ENCODE measurements at regions not wholly inside any gene's neighbourhood (a gene's known extent, or its start where the extent isn't known, plus 50 kb on each side); places are given as distances from the start of the nearest gene placed in this dataset.

GRCh38 chr13:50684366-50684765 lies 159.1 kb downstream of the DLEU7 start:
- H3K27me3 ChIP-seq (ENCODE audit: control insufficient read depth in 3 of 3, insufficient read depth in 3 of 3, low read length in 3 of 3) = no peaks in the 10 kb centered on the region
- no peak overlapping the region for H3K9ac ChIP-seq (ENCODE audit: low read depth in 1 of 3, low read length in 3 of 3)
- H3K4me3 ChIP-seq (ENCODE audit: low read length in 3 of 3) = no peak overlapping the region
- H3K4me1 ChIP-seq (ENCODE audit: control insufficient read depth in 3 of 3, insufficient read depth in 3 of 3, low read length in 3 of 3) = peaks cover 4 to 10% (median 9%) of the 10 kb centered on the region in 3 donors
- H3K36me3 ChIP-seq (ENCODE audit: control insufficient read depth in 3 of 3, insufficient read depth in 3 of 3, low read length in 3 of 3) = no peaks in the 10 kb centered on the region
- H3K9me3 ChIP-seq (ENCODE audit: control insufficient read depth in 3 of 3, low read length in 3 of 3) = no peaks in the 10 kb centered on the region
- H3K27ac ChIP-seq (ENCODE audit: low read depth, low read length) = no peak overlapping the region

- Histone ChIP-seq H3K27me3 (ENCODE audit: control insufficient read depth in 3 of 3, insufficient read depth in 3 of 3, low read length in 3 of 3) (no peaks in the 10 kb centered on the region), H3K36me3 (ENCODE audit: control insufficient read depth in 3 of 3, insufficient read depth in 3 of 3, low read length in 3 of 3) (no peaks in the 10 kb centered on the region), H3K27ac (ENCODE audit: low read depth, low read length) (peak overlapping the region; percentile 38), H3K9ac (ENCODE audit: low read depth in 1 of 3, low read length in 3 of 3) (peak overlapping the region in 1 of 3 donors; percentile 18), H3K4me3 (ENCODE audit: low read length in 3 of 3) (peak overlapping the region in 1 of 3 donors; percentile 2), H3K9me3 (ENCODE audit: control insufficient read depth in 3 of 3, low read length in 3 of 3) (no peaks in the 10 kb centered on the region), H3K4me1 (ENCODE audit: control insufficient read depth in 3 of 3, insufficient read depth in 3 of 3, low read length in 3 of 3) (peaks cover 4 to 10% (median 9%) of the 10 kb centered on the region in 3 donors)
Observed at GRCh38 chr13:50685491-50685890, 158.0 kb downstream of the DLEU7 start.

DNA sequence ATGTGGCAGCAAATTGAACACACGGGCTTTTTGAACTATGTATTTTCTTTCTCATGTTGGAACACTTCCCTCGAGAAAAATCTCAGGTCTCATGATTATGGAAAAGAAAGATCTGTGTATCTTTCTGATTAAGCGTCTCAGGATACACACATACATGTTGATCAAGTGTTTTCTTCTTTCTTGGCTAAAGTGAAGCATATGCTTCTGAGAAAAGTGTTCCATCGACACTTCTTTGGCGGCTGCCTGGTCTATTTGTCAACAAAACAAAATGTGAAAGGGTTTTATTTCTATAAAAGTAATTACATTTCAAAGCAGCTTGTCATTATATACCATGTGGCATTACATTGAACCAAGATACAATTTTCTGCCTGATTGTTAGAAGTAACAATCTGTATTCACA lies 157.5 kb downstream of the DLEU7 start:
- H3K9ac ChIP-seq (ENCODE audit: low read depth in 1 of 3, low read length in 3 of 3) = peak overlapping the region in 1 of 3 donors; percentile 18
- H3K27me3 ChIP-seq (ENCODE audit: control insufficient read depth in 3 of 3, insufficient read depth in 3 of 3, low read length in 3 of 3) = no peaks in the 10 kb centered on the region
- peaks cover 4 to 10% (median 9%) of the 10 kb centered on the region in 3 donors for H3K4me1 ChIP-seq (ENCODE audit: control insufficient read depth in 3 of 3, insufficient read depth in 3 of 3, low read length in 3 of 3)
- no peaks in the 10 kb centered on the region for H3K36me3 ChIP-seq (ENCODE audit: control insufficient read depth in 3 of 3, insufficient read depth in 3 of 3, low read length in 3 of 3)
- H3K9me3 ChIP-seq (ENCODE audit: control insufficient read depth in 3 of 3, low read length in 3 of 3) = no peaks in the 10 kb centered on the region
- H3K4me3 ChIP-seq (ENCODE audit: low read length in 3 of 3) = no peak overlapping the region
- peak overlapping the region; percentile 38 for H3K27ac ChIP-seq (ENCODE audit: low read depth, low read length)

GRCh38 chr13:50686551-50686950 lies 156.9 kb downstream of the DLEU7 start:
- H3K4me1 ChIP-seq (ENCODE audit: control insufficient read depth in 3 of 3, insufficient read depth in 3 of 3, low read length in 3 of 3) = peaks cover 4 to 14% (median 9%) of the 10 kb centered on the region in 3 donors
- H3K27me3 ChIP-seq (ENCODE audit: control insufficient read depth in 3 of 3, insufficient read depth in 3 of 3, low read length in 3 of 3) = no peaks in the 10 kb centered on the region
- H3K4me3 ChIP-seq (ENCODE audit: low read length in 3 of 3) = no peak overlapping the region
- no peak overlapping the region for H3K9ac ChIP-seq (ENCODE audit: low read depth in 1 of 3, low read length in 3 of 3)
- H3K36me3 ChIP-seq (ENCODE audit: control insufficient read depth in 3 of 3, insufficient read depth in 3 of 3, low read length in 3 of 3) = no peaks in the 10 kb centered on the region
- H3K27ac ChIP-seq (ENCODE audit: low read depth, low read length) = no peak overlapping the region
- H3K9me3 ChIP-seq (ENCODE audit: control insufficient read depth in 3 of 3, low read length in 3 of 3) = no peaks in the 10 kb centered on the region

- no peaks in the 10 kb centered on the region for H3K9me3 ChIP-seq (ENCODE audit: control insufficient read depth in 3 of 3, low read length in 3 of 3)
- no peaks in the 10 kb centered on the region for H3K27me3 ChIP-seq (ENCODE audit: control insufficient read depth in 3 of 3, insufficient read depth in 3 of 3, low read length in 3 of 3)
- H3K27ac ChIP-seq (ENCODE audit: low read depth, low read length) = no peak overlapping the region
- H3K4me1 ChIP-seq (ENCODE audit: control insufficient read depth in 3 of 3, insufficient read depth in 3 of 3, low read length in 3 of 3) = peaks cover 4 to 14% (median 9%) of the 10 kb centered on the region in 3 donors
- H3K9ac ChIP-seq (ENCODE audit: low read depth in 1 of 3, low read length in 3 of 3) = no peak overlapping the region
- H3K4me3 ChIP-seq (ENCODE audit: low read length in 3 of 3) = no peak overlapping the region
- H3K36me3 ChIP-seq (ENCODE audit: control insufficient read depth in 3 of 3, insufficient read depth in 3 of 3, low read length in 3 of 3) = no peaks in the 10 kb centered on the region
Observed at GRCh38 chr13:50687545-50687944, 155.9 kb downstream of the DLEU7 start.

DNA sequence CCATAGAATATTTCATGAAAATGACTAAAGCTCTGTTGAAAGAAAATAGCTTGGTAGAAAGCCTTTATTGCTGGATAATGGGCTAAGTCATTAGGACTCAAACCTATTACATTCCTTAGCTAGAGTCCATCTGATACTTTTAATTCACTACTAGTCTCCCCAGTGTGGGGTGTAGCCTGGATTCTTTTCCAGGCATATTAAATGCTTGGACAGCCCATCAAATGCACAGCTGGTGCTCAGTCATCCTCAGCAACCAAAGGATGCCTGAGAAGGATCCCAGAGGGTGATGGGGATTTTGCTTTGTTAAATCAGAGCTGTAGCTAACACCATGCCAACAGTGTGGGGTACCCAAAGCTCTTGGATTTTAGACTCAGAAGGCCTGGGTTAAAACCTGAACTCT lies 153.5 kb downstream of the DLEU7 start:
- peaks cover 11 to 24% (median 12%) of the 10 kb centered on the region in 3 donors for H3K4me1 ChIP-seq (ENCODE audit: control insufficient read depth in 3 of 3, insufficient read depth in 3 of 3, low read length in 3 of 3)
- no peak overlapping the region for H3K9ac ChIP-seq (ENCODE audit: low read depth in 1 of 3, low read length in 3 of 3)

DNA sequence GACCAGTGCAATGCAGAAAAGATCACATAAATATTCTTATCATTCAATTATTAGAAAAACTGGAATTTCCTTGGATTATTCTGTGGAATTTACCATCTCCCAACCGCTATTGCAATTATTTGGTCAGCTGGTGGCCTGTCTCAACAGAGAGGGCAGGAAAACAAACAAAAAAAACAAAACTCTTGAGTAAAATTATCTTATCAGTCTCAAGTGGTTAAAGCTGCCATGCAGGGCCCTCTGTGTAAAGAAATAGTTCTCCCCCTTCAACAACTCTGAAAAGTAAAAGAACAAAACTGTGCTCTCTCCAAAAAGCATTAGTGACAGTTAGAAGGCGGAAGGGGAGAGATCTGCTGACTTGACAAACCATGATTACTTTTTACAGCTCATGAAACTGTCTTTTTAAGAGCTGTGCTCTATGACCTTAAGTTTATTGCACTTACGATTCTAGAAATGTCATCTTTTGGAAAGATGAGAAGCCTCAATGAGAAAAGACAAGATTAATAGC lies 152.3 kb downstream of the DLEU7 start:
- no peaks in the 10 kb centered on the region for H3K36me3 ChIP-seq (ENCODE audit: control insufficient read depth in 3 of 3, insufficient read depth in 3 of 3, low read length in 3 of 3)
- H3K9ac ChIP-seq (ENCODE audit: low read depth in 1 of 3, low read length in 3 of 3) = no peak overlapping the region
- no peak overlapping the region for H3K4me3 ChIP-seq (ENCODE audit: low read length in 3 of 3)
- peaks cover 11 to 19% (median 11%) of the 10 kb centered on the region in 3 donors for H3K4me1 ChIP-seq (ENCODE audit: control insufficient read depth in 3 of 3, insufficient read depth in 3 of 3, low read length in 3 of 3)
- H3K27me3 ChIP-seq (ENCODE audit: control insufficient read depth in 3 of 3, insufficient read depth in 3 of 3, low read length in 3 of 3) = no peaks in the 10 kb centered on the region
- no peaks in the 10 kb centered on the region for H3K9me3 ChIP-seq (ENCODE audit: control insufficient read depth in 3 of 3, low read length in 3 of 3)
- H3K27ac ChIP-seq (ENCODE audit: low read depth, low read length) = no peak overlapping the region

More for the DNA sequence above, 153.5 kb downstream of the DLEU7 start:
- H3K9me3 ChIP-seq (ENCODE audit: control insufficient read depth in 3 of 3, low read length in 3 of 3) = no peaks in the 10 kb centered on the region
- H3K27ac ChIP-seq (ENCODE audit: low read depth, low read length) = no peak overlapping the region
- no peaks in the 10 kb centered on the region for H3K36me3 ChIP-seq (ENCODE audit: control insufficient read depth in 3 of 3, insufficient read depth in 3 of 3, low read length in 3 of 3)
- no peak overlapping the region for H3K4me3 ChIP-seq (ENCODE audit: low read length in 3 of 3)
- H3K27me3 ChIP-seq (ENCODE audit: control insufficient read depth in 3 of 3, insufficient read depth in 3 of 3, low read length in 3 of 3) = no peaks in the 10 kb centered on the region

DNA sequence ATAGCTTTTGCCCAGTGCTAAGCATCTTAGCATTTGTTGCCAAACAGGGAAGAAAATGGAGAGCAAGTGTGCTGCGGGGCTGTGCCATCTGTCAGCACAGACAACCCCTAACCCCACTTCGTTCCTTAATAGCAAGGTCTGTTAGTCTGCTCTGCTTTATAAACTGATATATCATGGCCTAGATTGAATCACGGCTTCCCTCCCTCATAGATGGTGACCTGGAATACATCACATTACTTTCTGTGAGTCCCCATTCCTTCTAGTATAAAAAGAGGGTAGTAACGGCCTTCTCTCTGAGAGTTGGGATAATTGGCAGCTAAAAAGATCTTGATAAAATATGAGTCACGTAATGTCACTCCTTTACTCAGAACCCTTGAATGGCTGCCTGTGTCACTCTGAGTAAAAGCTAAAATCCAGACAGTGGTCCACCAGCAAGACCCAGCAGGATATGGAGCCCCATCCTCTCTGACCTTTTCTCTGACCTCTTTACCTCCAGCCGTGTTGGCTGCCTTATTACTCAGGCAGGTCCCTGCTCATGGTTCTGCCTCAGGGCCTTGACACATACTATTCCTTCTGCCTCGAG lies 151.7 kb downstream of the DLEU7 start:
- no peaks in the 10 kb centered on the region for H3K9me3 ChIP-seq (ENCODE audit: control insufficient read depth in 3 of 3, low read length in 3 of 3)
- H3K9ac ChIP-seq (ENCODE audit: low read depth in 1 of 3, low read length in 3 of 3) = no peak overlapping the region
- H3K36me3 ChIP-seq (ENCODE audit: control insufficient read depth in 3 of 3, insufficient read depth in 3 of 3, low read length in 3 of 3) = no peaks in the 10 kb centered on the region
- no peak overlapping the region for H3K4me3 ChIP-seq (ENCODE audit: low read length in 3 of 3)
- no peaks in the 10 kb centered on the region for H3K27me3 ChIP-seq (ENCODE audit: control insufficient read depth in 3 of 3, insufficient read depth in 3 of 3, low read length in 3 of 3)
- H3K4me1 ChIP-seq (ENCODE audit: control insufficient read depth in 3 of 3, insufficient read depth in 3 of 3, low read length in 3 of 3) = peaks cover 10 to 21% (median 11%) of the 10 kb centered on the region in 3 donors
- no peak overlapping the region for H3K27ac ChIP-seq (ENCODE audit: low read depth, low read length)

GRCh38 chr13:50692396-50692915 lies 151.0 kb downstream of the DLEU7 start:
- peaks cover 10 to 23% (median 11%) of the 10 kb centered on the region in 3 donors for H3K4me1 ChIP-seq (ENCODE audit: control insufficient read depth in 3 of 3, insufficient read depth in 3 of 3, low read length in 3 of 3)
- no peaks in the 10 kb centered on the region for H3K9me3 ChIP-seq (ENCODE audit: control insufficient read depth in 3 of 3, low read length in 3 of 3)
- H3K4me3 ChIP-seq (ENCODE audit: low read length in 3 of 3) = no peak overlapping the region
- H3K36me3 ChIP-seq (ENCODE audit: control insufficient read depth in 3 of 3, insufficient read depth in 3 of 3, low read length in 3 of 3) = no peaks in the 10 kb centered on the region
- no peak overlapping the region for H3K9ac ChIP-seq (ENCODE audit: low read depth in 1 of 3, low read length in 3 of 3)
- no peaks in the 10 kb centered on the region for H3K27me3 ChIP-seq (ENCODE audit: control insufficient read depth in 3 of 3, insufficient read depth in 3 of 3, low read length in 3 of 3)
- H3K27ac ChIP-seq (ENCODE audit: low read depth, low read length) = no peak overlapping the region

GRCh38 chr13:50693727-50694126 lies 149.8 kb downstream of the DLEU7 start:
- Histone ChIP-seq H3K9ac (ENCODE audit: low read depth in 1 of 3, low read length in 3 of 3) (peak overlapping the region in 1 of 3 donors; percentile 15), H3K27ac (ENCODE audit: low read depth, low read length) (peak overlapping the region; percentile 43), H3K4me3 (ENCODE audit: low read length in 3 of 3) (peak overlapping the region in 1 of 3 donors; percentile 16), H3K27me3 (ENCODE audit: control insufficient read depth in 3 of 3, insufficient read depth in 3 of 3, low read length in 3 of 3) (no peaks in the 10 kb centered on the region), H3K9me3 (ENCODE audit: control insufficient read depth in 3 of 3, low read length in 3 of 3) (no peaks in the 10 kb centered on the region), H3K4me1 (ENCODE audit: control insufficient read depth in 3 of 3, insufficient read depth in 3 of 3, low read length in 3 of 3) (peaks cover 15 to 25% (median 16%) of the 10 kb centered on the region in 3 donors), H3K36me3 (ENCODE audit: control insufficient read depth in 3 of 3, insufficient read depth in 3 of 3, low read length in 3 of 3) (no peaks in the 10 kb centered on the region)
